Right lobe of liver (tissue), 6 donors: ENCODE measurements at regions not wholly inside any gene's neighbourhood (a gene's known extent, or its start where the extent isn't known, plus 50 kb on each side); places are given as distances from the start of the nearest gene placed in this dataset.
A peak's percentile ranks its signal among the peaks of the same experiment; 100 is the strongest.

Source experiments
- ATAC-seq, 4 donors: fragments of 200-7000 bp; cut with Tn5 transposase; one replicate each; pipeline ENCODE4 v1.9.1; 2020; ENCODE audit warnings: mild to moderate bottlenecking in 4 of 4, moderate library complexity in 4 of 4
- DNase-seq, 3 donors: peaks; one replicate each; pipeline ENCODE4 v3.0.0-alpha.2; 2020
- H3K27ac ChIP-seq, 3 donors: fragments of 200-600 bp; one replicate each; pipeline ENCODE4 v1.8.0; 2022
- H3K27me3 ChIP-seq, 2 donors: fragments of 200-600 bp; one replicate each; pipeline ENCODE4 v1.8.0; 2022
- H3K36me3 ChIP-seq, 4 donors: fragments of 200-600 bp; sonication (generic) in 1 of 4; one replicate each; pipeline versions ENCODE4 v1.5.1 to v1.8.0; 2017 to 2022; ENCODE audit warnings: control low read depth in 1 of 4
- H3K4me1 ChIP-seq, 4 donors: fragments of 200-600 bp; sonication (generic) in 1 of 4; one replicate each; pipeline versions ENCODE4 v1.5.1 to v1.8.0; 2017 to 2022; ENCODE audit warnings: control low read depth in 1 of 4
- H3K4me3 ChIP-seq, 3 donors: fragments of 200-600 bp; one replicate each; pipeline ENCODE4 v1.8.0; 2022
- H3K9me3 ChIP-seq, 4 donors: fragments of 200-600 bp; sonication (generic) in 1 of 4; one replicate each; pipeline versions ENCODE4 v1.5.1 to v1.8.0; 2017 to 2022; ENCODE audit warnings: control low read depth in 1 of 4
- POLR2A ChIP-seq: fragments of 450-650 bp; IDR thresholded peaks from one replicate; pipeline ENCODE4 v1.6.1; 2017; ENCODE audit warnings: antibody characterized with exemption, mild to moderate bottlenecking
- WGBS: methylation state at CpG from one replicate; pipeline ENCODE4 v1.1.6; 2018; ENCODE audit warnings: low coverage, low lambda C conversion rate; ENCODE audit not compliant: insufficient coverage; ENCODE audit errors: missing lambda C conversion rate; 5-methylcytosine and 5-hydroxymethylcytosine counted together
- intact Hi-C, 2 donors: fragments of 100-400 bp; cut with DNase I; formaldehyde crosslinking; loops; one replicate each; pipeline versions ENCODE4 v1.11.2 to v1.14.1; 2022
- TF ChIP-seq, protein P1 (sequence below), 4 donors: fragments of 200-600 bp in 3 of 4; fragments of 450-650 bp in 1 of 4; IDR thresholded peaks; one replicate each; pipeline versions ENCODE4 v1.5.1 to v1.8.0; 2016 to 2022; ENCODE audit warnings: antibody characterized with exemption in 4 of 4, mild to moderate bottlenecking in 2 of 4
- donor health status: DM: no; HTN: yes; CAD: no.
- donor health status: DM: no; HTN: no; CAD: no.
- donor health status: DM: no; HTN: no; CAD: no.
- donor health status: DM: no; HTN: yes; CAD: no.
- donor health status: DM: no; HTN: yes; CAD: no.

DNA sequence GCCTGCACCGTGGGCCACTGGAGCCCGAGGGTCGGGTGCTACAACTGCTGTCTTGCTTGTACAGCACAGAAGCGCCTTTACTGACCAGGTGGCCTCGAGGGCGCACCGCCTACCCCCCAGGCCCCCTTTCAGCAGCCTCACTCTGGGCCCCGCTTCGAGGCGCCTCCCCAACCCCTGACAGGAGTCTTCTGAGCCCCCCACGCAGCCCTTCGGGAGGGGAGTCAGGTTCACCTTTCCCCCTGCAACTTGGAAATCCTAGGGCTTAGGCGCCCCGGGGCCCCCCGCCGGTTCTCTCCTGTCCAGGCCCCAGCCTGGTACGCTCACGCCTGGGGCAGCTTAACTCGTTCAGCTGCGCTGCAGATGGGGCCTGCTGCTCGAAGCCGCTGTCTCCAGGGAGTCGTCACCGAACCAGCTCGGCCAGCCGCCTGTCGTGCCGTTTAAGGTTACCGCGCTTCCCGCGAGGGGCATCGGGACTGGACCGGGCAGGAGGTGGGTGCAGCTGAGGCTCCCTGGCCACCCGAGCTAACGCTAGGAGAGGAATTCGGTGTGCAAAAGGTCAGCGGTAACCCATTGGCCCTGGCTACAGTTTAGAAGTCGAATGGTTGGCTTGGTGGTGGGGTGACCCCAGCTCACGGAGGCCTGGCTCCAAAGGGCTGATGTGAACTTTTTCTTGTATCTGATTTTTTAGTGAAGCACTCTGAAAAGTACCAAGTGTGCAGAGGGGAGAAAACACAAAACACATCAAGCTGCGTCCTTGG is 58.9 kb upstream of the BCOR start:
- DNase-seq (peak in 2 of 3 donors; percentile 35 to 61), ATAC-seq (no peak)
- peak overlapping the region in 1 of 3 donors; percentile 86 for H3K27ac ChIP-seq
- intact Hi-C loops = loop anchor here in 1 of 2 donors (5.0 to 10.0 kb wide), 2 partner anchors 52 to 144 kb away; no protein-coding TSS in a partner anchor
- H3K9me3 ChIP-seq = no peaks in the 10 kb centered on the region
- no peak overlapping the region for H3K4me3 ChIP-seq
- TF ChIP-seq, protein P1, sequence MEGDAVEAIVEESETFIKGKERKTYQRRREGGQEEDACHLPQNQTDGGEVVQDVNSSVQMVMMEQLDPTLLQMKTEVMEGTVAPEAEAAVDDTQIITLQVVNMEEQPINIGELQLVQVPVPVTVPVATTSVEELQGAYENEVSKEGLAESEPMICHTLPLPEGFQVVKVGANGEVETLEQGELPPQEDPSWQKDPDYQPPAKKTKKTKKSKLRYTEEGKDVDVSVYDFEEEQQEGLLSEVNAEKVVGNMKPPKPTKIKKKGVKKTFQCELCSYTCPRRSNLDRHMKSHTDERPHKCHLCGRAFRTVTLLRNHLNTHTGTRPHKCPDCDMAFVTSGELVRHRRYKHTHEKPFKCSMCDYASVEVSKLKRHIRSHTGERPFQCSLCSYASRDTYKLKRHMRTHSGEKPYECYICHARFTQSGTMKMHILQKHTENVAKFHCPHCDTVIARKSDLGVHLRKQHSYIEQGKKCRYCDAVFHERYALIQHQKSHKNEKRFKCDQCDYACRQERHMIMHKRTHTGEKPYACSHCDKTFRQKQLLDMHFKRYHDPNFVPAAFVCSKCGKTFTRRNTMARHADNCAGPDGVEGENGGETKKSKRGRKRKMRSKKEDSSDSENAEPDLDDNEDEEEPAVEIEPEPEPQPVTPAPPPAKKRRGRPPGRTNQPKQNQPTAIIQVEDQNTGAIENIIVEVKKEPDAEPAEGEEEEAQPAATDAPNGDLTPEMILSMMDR (IDR thresholded peaks at IDR 0.05) = no peak
- no peak for TF ChIP-seq POLR2A
- no peaks in the 10 kb centered on the region for H3K27me3 ChIP-seq
- 39% methylated on average over 9 of the region's 41 CpGs for WGBS
- no peaks in the 10 kb centered on the region for H3K36me3 ChIP-seq
- peaks cover 0 to 12% (median 3%) of the 10 kb centered on the region in 4 donors for H3K4me1 ChIP-seq

DNA sequence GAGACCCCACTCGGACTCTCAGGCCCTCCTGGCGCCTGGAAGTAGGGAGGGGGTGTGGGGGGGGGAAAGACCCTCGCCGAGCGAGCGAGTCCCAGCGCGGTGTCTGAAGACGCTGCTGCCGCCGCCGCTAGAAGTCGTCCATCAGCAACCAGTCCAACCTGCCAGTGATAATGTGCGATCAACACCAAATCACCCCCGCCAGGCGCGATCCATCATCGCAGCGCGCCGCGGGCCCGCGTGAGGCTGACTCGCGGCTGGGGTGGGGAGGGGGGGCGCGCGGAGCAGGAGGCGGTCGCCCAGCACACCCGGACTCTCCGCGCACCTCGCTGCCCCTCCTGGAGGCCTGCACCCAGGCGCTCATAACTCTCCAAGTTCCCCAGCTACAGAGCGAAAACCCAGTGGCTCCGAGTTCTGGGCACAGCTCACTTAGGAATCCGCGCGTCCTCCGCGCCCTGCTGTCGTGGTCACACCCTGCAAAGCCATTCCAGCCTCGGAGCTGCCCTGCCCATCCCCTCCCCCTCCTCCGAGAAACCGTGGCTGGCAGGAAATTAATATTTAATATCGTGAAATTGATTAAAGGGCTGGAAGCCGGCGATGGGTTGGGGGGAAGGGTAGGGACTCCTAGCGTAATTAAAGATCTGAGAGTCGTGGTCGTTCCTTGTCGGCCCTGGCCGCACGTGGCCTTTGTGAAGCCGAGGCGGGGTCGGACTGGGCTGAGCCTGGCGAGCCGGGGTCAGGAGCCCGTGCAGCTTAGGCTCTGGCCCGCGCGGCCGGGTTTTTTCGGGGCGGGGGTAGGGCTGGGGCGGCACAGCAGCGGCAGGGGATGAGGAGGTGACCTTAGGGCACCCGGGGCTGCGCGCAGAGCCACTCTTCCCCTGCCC is 58.1 kb upstream of the BCOR start:
- ATAC-seq = peak in 2 of 4 donors; percentile 1 to 2
- Histone ChIP-seq H3K9me3 (no peaks in the 10 kb centered on the region), H3K27ac (peak overlapping the region; percentile 55 to 86 (median 57)), H3K4me1 (peaks cover 0 to 12% (median 3%) of the 10 kb centered on the region in 4 donors), H3K27me3 (no peaks in the 10 kb centered on the region), H3K4me3 (peak overlapping the region; percentile 30 to 51 (median 46)), H3K36me3 (no peaks in the 10 kb centered on the region)
- intact Hi-C loops = loop anchor here in 1 of 2 donors (5.0 to 10.0 kb wide), 2 partner anchors 51 to 144 kb away; no protein-coding TSS in a partner anchor
- TF ChIP-seq, protein P1 (IDR thresholded peaks at IDR 0.05) = no peak
- no peak for TF ChIP-seq POLR2A
- DNase-seq = peak in 2 of 3 donors; percentile 38 to 61
- WGBS = 16% methylated on average over 32 of the region's 73 CpGs

DNA sequence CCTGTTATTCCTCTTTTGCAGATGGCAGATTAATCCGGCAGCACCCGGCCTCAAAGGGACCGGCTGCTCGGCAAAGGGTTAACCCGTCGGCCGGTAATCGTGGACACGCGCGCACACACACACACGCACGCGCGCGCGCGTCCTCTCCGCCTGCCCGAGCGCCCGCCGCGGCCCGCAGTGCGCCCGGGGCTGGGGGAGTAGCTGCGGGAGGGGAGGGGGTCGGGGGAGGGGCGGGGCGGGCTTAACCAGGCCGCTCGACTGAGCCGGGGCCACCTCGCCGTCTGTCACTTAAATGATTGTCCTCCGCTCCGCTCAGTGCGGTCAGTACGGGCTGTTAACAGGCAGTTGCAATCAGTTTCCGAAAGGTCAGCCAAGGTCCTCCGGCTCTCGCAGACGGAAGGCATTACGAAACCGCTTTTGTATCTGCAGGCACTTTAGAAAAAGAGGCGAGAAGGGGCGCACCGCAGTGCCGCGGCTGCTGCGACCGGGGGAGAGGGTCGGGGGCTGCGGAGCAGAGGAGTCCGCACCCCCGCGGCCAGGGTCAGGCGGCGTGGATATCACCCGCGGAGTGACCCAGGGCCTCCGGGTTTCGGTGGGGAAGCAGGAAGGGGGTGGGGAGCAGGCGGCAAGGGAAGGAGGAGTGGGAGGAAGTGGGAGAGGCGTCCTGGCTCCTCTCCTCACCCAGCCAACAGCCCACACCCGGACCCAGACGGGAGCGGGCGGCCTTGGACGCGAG is 57.3 kb upstream of the BCOR start:
- intact Hi-C loops = loop anchor here (5.0 to 10.0 kb wide), 3 partner anchors 48 to 143 kb away; no protein-coding TSS in a partner anchor
- TF ChIP-seq, protein P1 (IDR thresholded peaks at IDR 0.05) = no peak
- peak; percentile 36 for TF ChIP-seq POLR2A
- no peaks in the 10 kb centered on the region for H3K27me3 ChIP-seq
- no peaks in the 10 kb centered on the region for H3K36me3 ChIP-seq
- H3K27ac ChIP-seq = peak overlapping the region; percentile 55 to 86 (median 57)
- no peaks in the 10 kb centered on the region for H3K9me3 ChIP-seq
- peak overlapping the region; percentile 30 to 51 (median 46) for H3K4me3 ChIP-seq
- ATAC-seq = peak; percentile 61 to 75 (median 66)
- DNase-seq = peak; percentile 81 to 90 (median 89)
- 18% methylated on average over 18 of the region's 72 CpGs for WGBS
- peaks cover 0 to 12% (median 3%) of the 10 kb centered on the region in 4 donors for H3K4me1 ChIP-seq

DNA sequence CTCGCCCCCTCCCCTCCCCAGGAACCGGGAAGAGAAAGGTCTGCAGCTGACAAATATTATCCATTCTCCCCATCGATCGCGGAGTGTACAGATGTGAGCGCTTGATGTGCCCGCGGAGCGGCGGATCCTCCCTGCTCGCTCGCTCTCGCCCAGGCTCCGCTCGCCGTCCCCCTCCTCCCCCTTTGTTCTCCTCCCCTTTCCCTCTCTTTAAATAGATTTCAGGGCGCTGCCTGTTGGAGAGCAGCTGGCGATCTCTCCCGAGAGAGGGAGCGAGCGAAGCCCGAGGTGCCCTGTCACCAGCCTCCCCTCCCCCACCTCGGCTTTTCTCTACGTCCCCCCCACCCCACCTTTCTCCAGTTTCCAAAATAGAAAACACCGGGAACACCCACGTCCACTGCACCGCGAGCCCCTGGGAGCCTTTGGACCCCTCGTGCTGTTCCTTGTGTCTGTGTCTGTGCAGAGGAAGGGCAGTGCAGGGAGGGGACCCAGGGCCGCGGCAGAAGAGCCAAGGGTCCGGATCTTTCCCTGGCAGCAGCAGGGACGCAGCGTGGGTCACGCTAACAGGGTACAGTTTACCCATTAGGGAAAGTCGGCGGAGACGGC is 56.6 kb upstream of the BCOR start:
- WGBS = 3% methylated on average over 28 of the region's 38 CpGs
- Histone ChIP-seq H3K27me3 (no peaks in the 10 kb centered on the region), H3K4me3 (peak overlapping the region; percentile 30 to 51 (median 46)), H3K27ac (peak overlapping the region; percentile 55 to 86 (median 57)), H3K36me3 (no peaks in the 10 kb centered on the region), H3K4me1 (peaks cover 0 to 12% (median 3%) of the 10 kb centered on the region in 4 donors), H3K9me3 (no peaks in the 10 kb centered on the region)
- DNase-seq (peak; percentile 25 to 67 (median 65)), ATAC-seq (peak; percentile 3 to 50 (median 18))
- no peak for TF ChIP-seq POLR2A
- TF ChIP-seq, protein P1 (IDR thresholded peaks at IDR 0.05) = no peak
- intact Hi-C loops = loop anchor here (5.0 to 10.0 kb wide), 2 partner anchors 47 to 50 kb away; no protein-coding TSS in a partner anchor
